ENCODE measurements at regions not wholly inside any gene's neighbourhood (a gene's known extent, or its start where the extent isn't known, plus 50 kb on each side); places are given as distances from the start of the nearest gene placed in this dataset.

DNA sequence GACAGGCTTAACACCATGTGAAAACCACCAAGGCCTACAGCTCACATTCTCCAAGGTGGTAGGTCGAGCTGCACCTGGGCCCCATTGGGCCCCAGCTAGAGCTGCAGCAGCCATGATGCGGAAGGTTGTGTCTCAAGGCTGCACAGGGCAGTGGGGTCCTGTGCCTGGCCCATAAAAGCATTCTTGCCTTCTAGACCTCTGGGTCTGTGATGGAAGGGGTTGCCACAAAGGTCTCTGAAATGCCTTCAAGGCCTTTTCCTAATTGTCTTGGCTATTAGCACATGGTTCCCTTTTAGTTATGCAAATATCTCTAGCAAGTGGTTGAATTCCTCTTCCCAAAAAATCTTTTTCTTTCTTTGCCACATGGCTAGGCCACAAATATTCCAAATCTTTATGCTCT is 52.5 kb upstream of the C11orf58 start:
- DNase-seq (ENCODE audit: low read depth in 3 of 3, low spot score in 2 of 3), result no peak

- DNase-seq (ENCODE audit: low read depth in 3 of 3, low spot score in 2 of 3), result no peak
Measured at GRCh38 chr11:16678466-16679116, 59.9 kb upstream of the C11orf58 start.

DNA sequence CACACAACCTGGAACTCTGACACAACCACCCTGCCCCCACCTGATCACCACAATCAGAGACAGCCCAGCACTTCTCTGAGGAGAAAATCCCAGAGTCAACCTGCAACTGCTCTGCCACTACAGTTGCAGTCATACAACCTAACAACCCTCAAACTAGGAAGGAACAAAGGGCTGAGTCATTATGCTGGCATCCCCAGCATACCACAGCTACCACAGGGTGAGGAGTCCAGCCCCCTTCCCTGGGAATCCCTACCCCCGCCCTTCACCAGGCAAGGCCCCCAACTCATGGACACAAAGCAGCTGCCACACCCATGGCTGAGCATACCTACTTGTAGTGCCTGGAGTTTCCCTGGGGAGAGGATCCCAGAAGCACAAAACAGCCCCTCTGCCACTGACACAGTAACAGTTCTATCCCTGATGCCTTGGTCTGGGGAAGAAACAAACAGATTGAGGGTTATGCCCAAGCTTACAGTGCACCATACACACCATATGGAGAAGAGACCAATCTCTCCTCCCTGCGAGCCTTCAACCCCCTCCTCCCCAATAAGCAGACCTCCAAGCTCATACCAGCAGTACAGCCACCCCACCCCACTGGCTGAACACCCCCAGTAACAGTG is 68.5 kb upstream of the C11orf58 start:
- DNase-seq (ENCODE audit: low read depth in 3 of 3, low spot score in 2 of 3), result no peak

- no peak for DNase-seq (ENCODE audit: low read depth in 3 of 3, low spot score in 2 of 3)
Measured at GRCh38 chr11:16632295-16633200, 105.9 kb upstream of the C11orf58 start.

GRCh38 chr11:16630651-16631050 is 107.8 kb upstream of the C11orf58 start:
- no peak for DNase-seq (ENCODE audit: low read depth in 3 of 3, low spot score in 2 of 3)

GRCh38 chr11:16618431-16618830 is 120.0 kb upstream of the C11orf58 start:
- DNase-seq (ENCODE audit: low read depth in 3 of 3, low spot score in 2 of 3), result no peak

GRCh38 chr11:16615480-16615879 is 123.0 kb upstream of the C11orf58 start:
- no peak for DNase-seq (ENCODE audit: low read depth in 3 of 3, low spot score in 2 of 3)

DNA sequence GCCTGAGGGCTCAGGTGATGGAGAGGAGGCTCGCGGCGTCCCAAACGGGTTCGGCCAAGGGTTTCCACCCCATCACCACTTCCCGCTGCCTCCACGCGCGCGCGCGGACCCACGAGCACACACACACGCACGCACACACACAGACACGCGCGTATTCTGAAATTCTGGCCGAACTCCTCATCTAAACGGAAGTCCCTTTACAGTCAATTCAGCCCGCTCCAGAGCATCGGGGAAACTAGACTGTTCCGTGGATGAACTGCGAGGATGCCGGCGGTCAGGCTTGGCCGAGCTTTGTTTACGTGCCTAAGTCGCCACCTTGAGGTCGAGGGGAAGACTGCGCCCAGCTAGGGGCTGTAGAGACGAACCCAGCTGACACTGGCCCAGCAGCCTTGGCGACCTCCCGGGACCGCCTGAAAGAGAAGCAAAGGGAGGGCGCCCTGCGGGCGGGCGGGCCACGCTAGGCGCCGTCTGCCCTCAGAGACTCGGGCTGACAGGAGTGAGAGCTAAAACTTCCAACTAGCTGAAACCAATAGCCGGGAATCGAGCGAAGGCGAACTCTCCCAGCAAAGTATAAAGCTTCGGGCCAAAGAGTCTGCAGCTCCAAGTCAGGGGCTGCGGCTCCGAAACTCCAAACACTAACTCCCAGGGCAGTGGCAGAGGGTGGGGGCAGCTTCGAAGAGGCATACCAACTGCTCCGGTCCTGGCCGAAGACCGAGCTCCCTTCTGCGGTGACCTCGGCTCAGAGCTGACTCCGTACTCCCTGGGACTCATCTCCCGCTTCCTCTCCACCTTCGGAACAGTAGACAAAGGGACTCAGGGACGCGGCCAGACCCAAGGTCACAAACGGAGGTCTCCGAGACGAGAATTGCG is 124.7 kb upstream of the C11orf58 start:
- peak in 1 of 3 donors; percentile 88 for DNase-seq (ENCODE audit: low read depth in 3 of 3, low spot score in 2 of 3)

- DNase-seq (ENCODE audit: low read depth in 3 of 3, low spot score in 2 of 3), result no peak
Measured at GRCh38 chr11:16613262-16613511, 125.3 kb upstream of the C11orf58 start.

- no peak for DNase-seq (ENCODE audit: low read depth in 3 of 3, low spot score in 2 of 3)
Measured at GRCh38 chr11:16612566-16613261, 125.7 kb upstream of the C11orf58 start.

GRCh38 chr11:16611926-16612565 is 126.4 kb upstream of the C11orf58 start:
- no peak for DNase-seq (ENCODE audit: low read depth in 3 of 3, low spot score in 2 of 3)

- no peak for DNase-seq (ENCODE audit: low read depth in 3 of 3, low spot score in 2 of 3)
Measured at GRCh38 chr11:16611401-16611921, 127.0 kb upstream of the C11orf58 start.

DNA sequence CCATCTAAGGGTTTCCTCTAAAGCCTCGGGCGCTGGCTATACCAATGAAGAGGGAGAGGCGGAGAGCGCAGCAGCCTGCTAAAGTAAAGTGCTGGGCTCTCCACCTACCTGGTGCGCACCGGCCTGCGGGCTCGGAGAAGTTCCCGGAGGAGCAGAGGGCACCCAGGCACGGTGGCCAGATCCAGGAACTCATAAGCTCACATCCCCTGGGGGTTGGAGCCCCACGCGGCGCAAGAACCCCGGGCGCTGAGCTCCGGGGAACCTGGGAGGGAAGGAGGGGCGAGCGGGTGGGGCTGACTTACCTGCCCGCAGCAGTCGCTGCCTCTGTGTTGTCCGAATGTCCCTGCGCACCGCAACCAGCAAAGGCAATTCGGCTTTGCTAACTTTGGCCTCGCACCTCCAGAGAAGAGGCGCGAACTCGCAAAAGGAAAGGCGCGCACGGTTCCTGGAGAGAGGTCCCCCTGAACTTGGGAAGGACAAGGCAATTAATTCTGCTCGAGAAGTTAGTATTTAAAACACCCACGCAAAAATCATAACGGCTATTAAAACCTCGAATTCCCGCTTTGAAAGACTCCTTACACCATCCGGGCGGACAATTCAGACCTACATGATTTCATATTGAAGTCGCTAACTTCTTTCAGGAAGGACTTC is 127.6 kb upstream of the C11orf58 start:
- DNase-seq (ENCODE audit: low read depth in 3 of 3, low spot score in 2 of 3), result no peak

DNA sequence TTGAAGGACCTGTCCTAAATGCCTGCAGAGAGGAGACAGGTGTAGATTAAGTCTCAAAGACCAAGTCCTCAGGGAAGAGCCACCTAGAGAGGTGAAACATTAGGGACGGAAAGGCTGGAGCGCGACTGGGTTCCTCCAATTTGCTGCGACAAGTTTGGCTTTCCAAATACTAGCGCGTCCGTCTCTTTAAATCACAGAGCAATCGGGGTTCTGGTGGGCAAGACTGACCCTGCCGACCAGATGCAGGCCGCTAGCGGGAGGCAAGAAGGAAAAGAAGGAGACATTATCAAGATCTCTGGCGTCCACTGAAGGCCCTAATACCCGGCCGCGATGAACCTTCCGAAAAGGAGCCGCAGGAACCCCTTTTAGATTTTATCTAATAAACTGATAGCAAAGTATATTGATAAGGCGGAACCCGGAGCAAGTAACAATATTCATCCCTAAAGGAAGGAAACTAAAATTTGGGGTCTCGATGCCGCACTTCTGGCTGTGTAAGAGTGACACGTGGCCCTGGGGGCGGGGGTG is 128.2 kb upstream of the C11orf58 start:
- DNase-seq (ENCODE audit: low read depth in 3 of 3, low spot score in 2 of 3), result no peak

DNA sequence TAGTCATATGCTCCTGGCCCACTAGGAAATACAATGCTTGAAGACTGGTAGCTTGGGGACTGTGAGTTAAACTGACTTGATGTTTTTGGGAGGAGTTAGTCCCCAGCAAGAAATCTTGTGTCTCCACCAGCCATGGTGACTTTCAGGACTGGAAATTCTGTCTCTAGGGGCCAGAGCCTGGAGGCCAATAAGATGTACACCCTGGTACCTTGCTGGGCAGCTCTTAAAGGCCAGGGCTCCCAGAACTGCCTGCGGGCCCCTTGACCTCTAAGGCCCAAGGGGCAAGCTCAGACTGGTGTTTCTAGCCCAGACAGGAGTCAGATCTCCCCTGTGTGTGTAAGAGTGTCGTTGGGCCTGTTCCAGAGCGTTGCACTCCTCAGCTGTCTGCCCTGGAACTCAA is 128.7 kb upstream of the C11orf58 start:
- DNase-seq (ENCODE audit: low read depth in 3 of 3, low spot score in 2 of 3), result no peak

GRCh38 chr11:16607675-16608644 is 130.5 kb upstream of the C11orf58 start:
- DNase-seq (ENCODE audit: low read depth in 3 of 3, low spot score in 2 of 3), result no peak

DNA sequence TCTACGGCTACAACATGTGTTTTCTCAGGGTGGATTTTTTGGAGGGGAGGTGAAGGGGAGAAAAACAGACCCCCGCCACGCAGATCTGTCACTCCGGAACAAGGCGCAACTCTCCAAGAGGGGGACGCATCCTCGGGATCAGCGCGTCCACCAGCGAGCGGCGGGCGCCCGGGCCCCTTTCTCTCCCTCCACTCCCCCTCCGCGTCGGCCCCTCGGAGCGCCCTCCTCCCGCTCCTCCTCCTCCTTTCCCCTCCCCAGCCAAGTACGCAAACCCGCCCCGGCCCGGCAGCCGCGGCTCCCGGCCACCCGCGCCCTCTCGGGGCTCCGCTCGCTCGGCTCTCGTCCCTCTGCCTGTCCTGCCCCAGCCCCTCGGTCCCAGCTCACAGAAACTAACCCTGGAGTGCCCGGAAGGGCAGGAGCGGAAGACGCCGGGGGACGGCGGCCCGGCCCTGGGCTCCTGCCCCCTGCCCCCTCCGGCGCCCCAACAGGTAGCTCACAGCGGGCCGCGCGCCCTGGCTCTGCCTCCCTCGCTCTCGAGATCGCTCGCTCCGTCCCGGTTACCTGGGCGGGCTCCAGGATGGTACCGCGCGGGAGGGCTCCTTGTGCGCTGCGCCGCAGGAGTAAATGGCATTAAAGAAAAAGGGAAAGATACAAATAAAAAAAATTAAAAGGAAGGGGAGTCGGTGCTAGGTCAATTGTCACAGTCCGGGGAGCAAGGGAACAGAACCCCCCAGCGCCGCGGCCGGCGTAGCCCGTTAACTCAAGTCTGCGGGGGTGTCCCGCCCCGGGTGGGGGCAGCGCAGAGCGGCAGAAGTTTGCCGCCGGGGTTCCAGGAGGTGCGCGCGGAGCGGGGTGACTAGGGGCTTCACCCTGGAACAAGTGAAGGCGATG is 131.4 kb upstream of the C11orf58 start:
- no peak for DNase-seq (ENCODE audit: low read depth in 3 of 3, low spot score in 2 of 3)

All from right renal cortex interstitium (tissue), 3 donors.